Activated CD8-positive, alpha-beta memory T cell treated with anti-CD3 and anti-CD28 coated beads, Interleukin-2, amount 50 U/mL, for 24 hours (primary cell): ENCODE measurements at regions not wholly inside any gene's neighbourhood (a gene's known extent, or its start where the extent isn't known, plus 50 kb on each side); places are given as distances from the start of the nearest gene placed in this dataset.
"Not testable (repeated sequence)": the region's sequence is repeated elsewhere in the genome, so short reads cannot be mapped to it uniquely, and the experiment has no call there.

Experiments used
- DNase-seq: peaks from one replicate; pipeline ENCODE4 v3.0.0-alpha.2; 2020; ENCODE audit errors: extremely low read depth

DNA sequence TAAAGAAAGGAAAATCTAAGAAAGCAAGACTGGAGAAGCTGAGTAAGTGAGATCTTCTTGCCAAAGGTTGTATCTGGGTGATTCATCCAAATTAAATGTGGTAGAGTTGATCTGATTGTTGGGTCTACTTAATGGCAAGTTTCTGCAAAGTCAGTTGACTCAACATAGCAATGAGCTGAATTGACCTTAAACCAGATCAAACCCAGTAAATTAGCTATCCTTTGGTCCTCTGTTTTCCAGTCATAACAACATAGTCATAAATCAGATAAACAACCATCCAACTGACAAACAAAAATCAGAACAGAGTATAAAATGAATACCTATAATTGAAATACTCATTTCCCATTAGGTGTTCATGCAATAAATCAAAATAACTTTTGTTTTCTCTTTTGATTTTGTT, 142.6 kb upstream of the CFAP20DC start:
- no peak for DNase-seq

DNA sequence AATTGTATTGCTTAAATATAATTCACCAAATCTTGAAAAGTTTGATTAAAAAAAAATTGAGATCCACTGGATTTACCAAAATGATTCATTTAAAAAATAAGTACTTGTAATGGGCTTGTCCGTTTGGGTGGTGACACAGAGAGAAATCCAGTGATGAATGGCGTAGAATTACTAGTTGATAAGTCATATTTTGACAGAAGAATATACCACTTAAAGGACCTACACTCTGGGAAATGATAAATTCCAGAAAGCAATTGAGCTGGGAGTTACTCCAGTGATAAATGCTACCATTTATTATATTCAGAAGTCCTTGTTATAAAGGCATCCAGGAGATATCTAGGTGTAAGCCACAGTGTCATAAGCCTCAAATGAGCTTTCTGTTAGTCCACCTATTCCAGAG, 141.8 kb upstream of the CFAP20DC start:
- DNase-seq = no peak

DNA sequence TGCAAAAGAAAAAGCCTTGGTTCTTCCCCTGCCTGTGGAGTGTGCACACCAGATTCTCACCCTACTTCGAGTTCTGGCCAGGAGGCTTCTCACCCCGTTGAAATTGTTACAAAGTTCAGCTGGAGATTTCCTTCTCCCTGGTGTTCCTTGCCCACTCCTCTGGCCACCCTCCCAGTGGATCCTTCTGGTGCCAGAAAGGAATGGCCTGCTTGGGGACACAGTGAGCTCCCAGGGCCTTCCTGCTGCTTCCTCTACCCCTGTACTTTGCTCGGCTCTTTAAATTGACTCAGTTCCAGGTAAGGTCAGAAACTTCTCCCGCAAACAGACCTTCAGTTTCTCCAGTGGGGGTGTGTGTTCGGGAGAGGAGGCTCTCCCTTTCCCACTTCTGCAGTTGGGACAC, 140.1 kb upstream of the CFAP20DC start:
- no peak for DNase-seq

DNA sequence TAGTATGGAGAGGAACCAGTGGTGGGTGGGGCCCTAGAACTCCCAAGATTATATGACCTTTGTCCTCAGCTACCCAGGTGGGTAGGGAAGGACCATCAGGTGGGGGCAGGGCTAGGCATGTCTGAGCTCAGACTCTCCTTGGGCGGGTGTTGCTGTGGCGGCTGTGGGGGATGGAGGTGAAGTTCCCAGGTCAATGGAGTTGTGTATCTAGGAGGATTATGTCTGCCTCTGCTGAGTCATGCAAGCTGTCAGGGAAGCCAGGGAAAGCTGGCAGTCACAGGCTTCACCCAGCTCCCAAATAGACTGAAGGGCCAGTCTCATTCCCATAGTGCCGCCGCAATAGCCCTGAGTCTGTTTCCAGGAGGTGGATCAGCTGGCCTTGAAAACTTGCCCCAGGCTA, 139.7 kb upstream of the CFAP20DC start:
- no peak for DNase-seq

DNA sequence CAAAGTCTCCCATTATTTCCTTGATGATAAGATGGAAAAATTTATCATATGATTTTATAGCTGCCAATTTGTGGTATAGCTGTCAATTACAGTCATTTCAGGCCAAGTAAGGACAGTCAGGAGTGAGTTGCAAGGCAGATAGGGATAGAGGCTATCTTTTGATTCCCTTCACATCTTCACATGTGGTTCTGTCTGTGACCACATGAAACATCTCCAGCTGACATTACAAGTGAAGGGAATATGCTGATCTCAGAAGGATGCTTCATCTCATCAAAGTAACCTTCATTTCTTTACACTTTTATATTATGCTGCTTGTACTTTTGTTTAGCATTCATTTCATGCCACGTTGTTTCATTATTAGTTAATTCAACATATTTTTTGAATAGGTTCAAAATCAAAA, 136.9 kb upstream of the CFAP20DC start:
- DNase-seq = no peak

DNA sequence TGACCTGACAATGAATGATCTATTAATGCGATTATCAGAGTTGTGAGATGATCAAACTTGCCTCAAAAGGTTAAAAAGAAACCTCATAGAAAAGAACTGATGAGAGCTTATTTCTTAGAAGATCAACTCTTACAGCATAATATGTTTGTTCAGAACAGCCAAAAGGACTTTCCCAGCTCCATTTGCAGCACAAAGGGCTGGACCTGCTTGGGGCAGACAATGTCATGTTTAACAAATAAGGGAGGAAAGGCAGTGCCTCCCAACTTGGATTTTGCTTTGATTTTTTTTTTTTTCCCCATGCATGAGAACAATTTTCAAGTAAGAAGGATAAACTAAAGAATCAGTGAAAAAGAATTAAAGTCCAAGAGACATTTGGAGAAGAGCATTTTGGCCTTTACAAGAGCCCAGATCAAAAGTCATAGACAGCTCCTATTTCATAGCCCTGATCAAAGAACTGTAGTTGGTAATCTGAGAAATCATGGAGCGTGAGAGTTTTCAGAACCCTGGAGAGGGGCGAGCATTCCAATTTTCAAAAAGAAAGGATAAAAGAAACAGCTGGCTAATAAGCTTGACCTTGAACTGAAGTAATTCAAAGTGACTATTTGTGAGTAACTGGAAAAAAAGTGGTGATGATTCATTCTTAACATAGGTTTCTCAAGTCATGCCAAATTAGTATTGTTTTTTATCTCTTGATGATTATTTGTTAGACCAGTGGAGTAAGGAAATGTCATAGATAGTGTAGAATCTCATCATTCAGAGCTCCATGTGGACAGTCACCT, 136.0 kb upstream of the CFAP20DC start:
- no peak for DNase-seq

DNA sequence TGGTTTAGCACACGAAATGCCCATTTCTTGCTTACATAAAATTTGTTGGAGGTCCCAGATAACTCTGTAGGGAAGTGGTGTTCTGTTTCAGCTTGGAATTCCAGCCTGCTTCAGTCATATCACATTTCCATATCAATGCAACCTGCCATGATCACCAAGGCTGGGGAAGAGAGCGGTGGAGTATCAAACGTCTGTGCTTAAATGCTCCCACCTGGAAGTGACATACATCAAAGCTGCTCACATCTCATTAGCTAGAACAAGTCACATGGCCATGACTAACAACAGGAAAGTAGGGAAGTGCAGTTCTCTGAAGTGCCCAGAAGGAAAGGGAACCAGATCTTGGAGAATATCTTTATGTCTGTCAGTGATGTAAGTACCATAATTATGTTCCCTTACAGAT, 130.2 kb upstream of the CFAP20DC start:
- no peak for DNase-seq

DNA sequence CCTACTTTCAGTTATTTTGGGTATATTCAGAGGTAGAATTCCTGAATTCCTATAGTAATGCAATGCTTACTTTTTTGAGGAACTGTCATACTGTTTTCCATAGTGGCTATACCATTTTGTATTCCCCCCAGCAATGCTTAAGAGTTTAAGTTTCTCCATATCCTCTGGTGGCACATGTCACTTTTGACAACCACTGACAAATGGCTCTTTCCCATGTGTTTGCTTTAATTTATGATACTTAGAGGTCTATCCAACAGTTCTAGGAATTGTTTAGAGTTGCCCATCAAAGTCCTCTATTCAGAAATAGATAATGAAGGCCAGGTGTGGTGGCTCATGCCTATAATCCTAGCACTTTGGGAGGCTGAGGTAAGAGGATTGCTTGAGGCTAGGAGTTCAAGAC, 128.9 kb upstream of the CFAP20DC start:
- no peak for DNase-seq

DNA sequence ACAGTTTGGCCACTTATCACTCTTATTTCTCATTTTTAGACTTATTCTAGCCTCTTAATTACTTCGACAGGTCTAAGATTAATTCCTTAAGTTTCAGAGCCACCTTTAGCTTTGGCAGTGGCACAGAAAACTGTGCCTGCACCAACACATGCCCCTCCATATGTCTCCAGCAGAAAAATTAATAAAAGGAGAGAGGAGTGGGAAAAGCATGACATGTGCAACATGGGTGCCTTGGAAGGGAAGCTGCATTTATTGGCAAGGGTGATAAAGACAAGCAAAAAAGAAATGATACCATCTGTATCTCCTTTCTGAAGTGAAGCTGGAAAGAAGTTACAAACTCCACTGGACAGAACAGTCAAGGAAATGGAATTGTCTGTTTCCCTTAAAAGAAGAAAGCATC, 121.7 kb upstream of the CFAP20DC start:
- no peak for DNase-seq

DNA sequence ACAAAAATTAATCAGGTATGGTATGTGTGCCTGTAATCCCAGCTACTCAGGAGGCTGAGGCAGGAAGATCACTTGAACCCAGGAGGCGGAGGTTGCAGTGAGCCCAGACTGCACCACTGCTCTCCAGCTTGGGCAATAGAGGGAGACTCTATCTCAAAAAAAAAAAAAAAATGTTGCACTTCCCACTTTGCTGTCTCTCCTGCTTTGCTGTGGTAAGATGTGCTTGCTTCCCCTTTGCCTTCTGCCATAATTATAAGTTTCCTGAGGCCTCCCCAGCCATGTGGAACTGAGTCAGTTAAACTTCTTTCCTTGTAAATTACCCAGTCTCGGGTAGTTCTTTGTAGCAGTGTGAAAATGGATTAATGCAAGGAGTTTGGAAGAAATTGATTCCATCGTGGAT, 120.3 kb upstream of the CFAP20DC start:
- DNase-seq = not testable (repeated sequence)

DNA sequence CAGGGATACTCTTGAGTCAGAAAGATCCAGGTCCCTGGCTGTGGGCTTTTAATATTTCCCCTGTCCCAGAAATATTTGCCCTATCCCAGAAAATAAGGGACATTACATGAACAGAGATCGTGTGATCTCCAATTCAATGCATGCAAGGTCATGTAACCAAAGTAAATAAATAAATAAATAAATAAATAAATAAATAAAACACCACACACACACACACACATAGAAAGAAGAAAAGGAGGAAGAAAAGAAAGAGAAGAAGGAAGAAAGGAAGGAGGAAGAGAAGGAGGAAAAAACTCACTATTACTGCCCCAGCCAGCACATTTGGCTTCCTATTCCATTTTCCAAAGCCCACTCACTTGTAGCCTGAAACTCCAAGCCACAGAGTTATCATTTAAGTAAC, 117.9 kb upstream of the CFAP20DC start:
- no peak for DNase-seq

DNA sequence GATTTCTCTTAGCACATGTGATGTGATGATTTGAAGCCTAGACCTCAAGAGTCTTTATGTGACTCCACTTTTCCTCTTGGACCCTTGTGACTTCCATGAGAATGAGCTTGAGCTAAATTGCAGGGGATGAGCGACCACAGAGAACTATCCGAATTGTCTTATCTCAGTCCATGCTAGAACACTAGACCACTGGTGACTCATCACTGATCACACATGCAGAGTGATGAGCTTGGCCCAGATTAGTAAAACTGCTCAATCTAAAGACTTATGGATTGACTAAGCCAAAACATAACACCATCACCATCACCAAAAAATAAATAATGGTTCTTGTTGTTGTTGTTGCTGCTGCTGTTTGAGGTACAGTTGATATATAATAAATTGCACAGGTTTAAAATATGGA, 114.1 kb upstream of the CFAP20DC start:
- DNase-seq = no peak

DNA sequence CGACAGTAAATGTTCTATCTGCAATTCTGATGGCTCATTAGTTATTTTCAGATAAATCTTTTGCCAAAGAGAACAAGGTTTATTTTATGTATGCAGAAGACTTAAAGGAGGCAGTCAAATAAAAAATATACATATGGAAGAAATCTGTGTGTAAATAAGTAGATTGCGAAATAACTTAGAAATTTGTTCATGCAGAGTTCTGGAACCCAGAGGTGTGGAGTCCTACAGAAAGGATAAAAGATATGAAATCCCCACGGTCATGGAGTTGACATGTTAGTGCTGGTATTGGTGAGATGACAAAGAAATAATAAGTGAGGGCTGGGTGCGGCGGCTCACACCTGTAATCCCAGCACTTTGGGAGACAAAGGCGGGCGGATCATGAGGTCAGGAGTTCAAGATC, 111.2 kb upstream of the CFAP20DC start:
- DNase-seq = no peak

DNA sequence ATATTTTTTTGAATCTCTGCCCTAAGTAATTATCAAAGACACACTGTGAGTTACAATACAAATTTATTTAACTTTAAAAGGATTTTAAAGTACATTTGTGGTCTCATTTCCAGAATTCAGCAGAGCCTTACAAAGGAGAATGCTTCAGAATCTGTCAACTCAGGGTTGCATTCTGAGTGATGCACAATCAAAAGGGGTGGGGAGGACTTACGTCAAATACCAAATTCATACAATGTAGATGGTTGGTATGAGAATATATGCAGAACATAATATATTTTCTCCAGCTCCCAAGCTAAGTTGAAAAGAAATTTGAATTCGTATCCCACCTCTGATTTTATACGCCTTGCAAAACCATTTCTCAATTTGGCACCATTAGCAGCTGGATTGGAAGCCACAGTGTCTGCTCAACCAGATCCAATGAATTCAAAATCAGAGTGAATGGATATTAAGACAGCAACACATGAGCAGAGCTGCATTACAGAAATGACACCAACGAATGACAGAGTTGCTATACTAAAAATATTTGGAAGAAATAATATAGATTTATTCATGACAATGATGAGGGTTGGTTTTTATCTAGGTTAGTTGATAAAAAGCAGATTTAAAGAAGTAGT, 110.4 kb upstream of the CFAP20DC start:
- no peak for DNase-seq

DNA sequence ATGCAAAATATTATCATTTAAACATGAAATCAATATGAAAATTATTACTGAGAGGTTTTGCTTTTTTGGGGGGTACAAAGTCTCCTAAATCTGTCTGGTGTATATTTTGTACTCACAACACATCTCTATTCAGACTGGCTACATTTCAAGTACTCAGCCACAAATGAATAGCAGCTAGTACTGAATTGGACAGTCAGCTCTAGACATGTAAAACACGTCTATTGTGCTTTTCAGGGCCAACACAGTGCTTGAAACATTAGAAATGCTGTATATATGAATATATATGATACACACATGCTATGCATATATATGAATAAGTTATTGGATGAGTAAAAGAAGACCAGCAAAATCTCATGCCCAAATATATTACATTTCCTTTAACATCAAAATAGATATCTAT, 103.8 kb upstream of the CFAP20DC start:
- DNase-seq = no peak

DNA sequence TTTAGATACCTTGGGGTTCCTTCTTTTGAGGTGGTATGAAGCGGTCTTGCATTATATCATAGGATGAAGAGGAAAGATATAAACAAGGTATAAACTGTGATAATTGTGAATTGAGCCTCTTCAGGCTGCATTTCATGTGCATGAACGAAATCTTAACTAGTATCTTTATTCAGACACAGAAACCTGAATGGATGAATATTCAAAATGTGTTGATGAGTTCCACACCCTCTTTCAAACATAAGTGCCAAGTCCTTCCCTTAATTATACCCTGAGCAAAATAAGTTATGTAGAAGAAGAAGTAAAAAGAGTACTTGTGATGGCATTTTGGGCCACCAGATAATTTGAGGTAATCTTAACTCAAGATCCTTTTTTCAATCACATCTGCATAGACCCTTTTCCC, 103.1 kb upstream of the CFAP20DC start:
- no peak for DNase-seq

DNA sequence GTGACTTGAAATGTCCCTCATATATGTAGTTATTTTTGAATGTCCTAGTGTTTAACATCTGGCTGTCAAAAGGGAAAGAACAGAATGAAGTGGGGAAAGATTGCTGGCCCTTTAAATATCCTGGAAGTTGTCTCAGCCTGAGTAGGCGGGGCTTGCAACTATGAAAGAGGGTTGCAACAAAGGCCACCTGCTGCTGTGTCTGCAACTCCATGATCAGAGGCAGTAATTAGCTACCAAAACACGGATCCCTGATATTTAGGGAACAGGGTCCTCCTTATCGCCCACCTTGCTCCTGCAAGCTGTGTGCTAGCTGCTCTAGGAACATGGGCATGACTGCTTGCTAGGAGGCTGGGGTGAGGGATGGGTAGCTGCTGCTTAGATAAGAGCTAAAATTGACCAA, 100.2 kb upstream of the CFAP20DC start:
- DNase-seq = no peak

DNA sequence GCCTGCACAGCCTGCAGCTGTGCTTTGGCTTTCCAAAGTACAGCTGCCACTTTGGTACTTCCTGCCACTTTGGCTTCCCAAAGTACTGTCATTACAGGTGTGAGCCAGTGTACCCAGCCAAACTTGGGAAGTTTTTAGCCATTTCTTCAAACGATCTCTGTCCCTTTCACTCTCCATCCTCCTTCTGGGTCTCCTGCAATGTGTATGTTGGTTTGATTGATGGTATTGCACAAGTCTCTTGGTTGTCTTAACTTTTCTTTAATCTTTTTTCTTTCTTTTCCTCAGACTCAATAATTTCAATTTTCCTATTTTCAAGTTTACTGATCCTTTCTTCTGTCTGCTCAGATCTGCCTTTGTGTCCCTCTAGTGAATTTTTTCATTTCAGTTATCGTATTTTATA, 99.3 kb upstream of the CFAP20DC start:
- no peak for DNase-seq

DNA sequence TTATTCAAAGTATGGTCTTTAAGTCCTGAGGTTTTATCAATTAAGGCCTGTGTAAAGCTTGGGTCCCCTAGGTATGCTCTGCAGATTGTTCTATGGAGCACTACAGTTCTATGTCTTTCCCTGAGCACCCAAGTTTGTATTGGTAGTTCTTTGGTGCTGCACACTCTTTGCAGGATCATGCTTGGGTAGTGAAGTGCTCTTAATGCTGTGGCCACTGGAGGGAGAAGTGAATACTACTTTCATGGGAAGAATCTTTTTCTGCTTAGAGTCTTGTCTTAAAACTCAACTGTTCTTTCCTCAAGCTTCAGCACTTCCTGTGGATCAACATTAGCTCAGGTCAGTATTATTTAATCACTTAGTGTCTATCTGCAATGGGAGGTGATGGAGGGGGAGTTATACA, 93.6 kb upstream of the CFAP20DC start:
- no peak for DNase-seq

DNA sequence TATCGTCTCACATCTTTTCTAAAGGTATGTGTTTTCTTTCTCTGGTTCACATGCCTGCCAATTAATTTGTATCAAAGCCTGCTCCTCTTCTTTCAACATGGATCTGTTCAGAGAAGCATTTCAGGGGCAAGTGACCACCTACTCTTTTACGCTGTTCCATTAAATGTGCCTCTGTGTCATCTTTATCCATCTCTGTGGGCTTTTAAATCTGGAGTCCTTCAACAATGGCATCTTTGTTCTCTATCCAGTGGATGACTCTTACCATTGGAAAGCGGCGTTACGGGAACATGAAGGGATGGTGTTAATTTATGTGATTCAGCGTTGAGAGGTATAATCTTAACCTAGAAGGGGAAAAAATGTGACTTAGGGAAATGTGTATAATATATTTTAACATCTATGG, 92.7 kb upstream of the CFAP20DC start:
- no peak for DNase-seq

DNA sequence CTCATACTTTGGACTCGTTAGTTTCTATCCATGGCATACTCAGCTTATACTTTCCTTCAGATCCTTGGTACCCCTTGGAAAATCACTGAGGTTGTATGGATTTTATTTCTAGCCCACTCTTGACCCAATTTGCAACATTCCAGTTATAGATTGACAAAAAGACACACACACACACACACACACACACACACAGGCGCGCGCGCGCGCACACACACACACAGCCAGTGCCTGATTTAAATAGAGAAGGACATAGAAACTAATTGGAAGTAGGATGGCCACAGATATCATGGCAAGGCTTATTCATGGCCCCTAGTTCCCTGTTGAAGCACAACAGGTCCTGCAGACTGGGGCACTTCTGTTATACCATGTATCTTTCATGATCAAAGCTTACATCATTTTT, 89.1 kb upstream of the CFAP20DC start:
- no peak for DNase-seq

DNA sequence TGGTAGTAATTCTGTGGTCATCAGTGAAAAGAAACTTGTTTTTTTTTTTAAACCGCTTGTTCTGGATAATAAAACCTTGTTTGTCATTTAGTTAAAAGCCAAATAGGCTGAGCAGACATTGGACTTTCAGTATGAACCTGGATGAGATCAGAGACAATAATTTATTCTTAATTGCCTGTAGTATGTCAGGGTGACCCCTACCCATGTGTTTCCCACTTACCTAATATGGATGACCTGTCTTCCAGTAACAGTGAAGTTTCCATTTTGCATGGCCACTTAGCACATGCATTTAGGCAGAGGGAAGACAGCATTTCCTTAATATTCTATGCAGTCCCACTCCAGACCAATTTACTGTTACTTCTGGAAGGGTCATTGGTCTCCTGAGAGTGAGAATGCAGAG, 87.6 kb upstream of the CFAP20DC start:
- DNase-seq = no peak

DNA sequence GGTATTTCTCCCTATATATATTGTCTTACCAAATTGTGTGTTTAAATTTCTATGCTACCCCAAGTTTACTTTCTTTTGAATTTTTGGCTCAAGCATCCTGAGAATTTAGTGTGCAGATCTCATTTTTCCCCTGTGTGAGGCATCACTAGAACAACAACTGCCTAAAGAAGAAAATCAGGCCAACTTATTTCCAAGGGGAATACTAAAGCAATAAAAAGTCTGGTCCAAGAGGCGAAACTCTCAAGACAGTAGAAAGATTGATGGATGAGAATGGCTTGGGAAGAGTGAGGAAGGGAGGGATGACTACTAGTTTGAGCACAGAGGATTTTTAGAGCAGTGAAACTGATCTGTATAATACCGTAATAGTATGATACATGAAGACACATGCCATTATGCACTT, 86.3 kb upstream of the CFAP20DC start:
- no peak for DNase-seq

DNA sequence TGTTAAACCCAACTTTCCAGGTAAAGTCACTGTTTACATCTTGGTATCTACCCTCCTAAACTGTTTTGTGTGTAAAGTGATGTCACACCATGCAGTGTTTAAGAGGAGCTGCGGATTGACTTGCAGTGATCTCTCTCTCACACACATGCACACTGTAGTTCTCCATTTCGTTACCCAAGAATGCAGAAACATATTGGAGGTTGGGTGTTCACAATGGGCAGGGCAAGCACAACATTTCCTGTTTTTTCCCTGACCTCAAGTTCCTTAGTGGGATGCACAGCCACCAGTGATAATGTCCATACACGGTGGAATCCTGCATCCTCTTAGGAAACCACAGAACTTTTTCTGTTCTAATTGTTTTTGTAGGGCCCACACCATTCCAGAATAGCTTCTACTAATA, 85.3 kb upstream of the CFAP20DC start:
- DNase-seq = no peak
